ENCODE measurements at regions not wholly inside any gene's neighbourhood (a gene's known extent, or its start where the extent isn't known, plus 50 kb on each side); places are given as distances from the start of the nearest gene placed in this dataset.
A peak's percentile ranks its signal among the peaks of the same experiment; 100 is the strongest.
"Not testable (repeated sequence)": the region's sequence is repeated elsewhere in the genome, so short reads cannot be mapped to it uniquely, and the experiment has no call there.

- peak; percentile 77 for DNase-seq
Observed at GRCh38 chr17:30731210-30732132, 93.0 kb downstream of the CRLF3 start.

GRCh38 chr17:30730837-30731209, 93.7 kb downstream of the CRLF3 start:
- not testable (repeated sequence) for DNase-seq

- DNase-seq = not testable (repeated sequence)
Observed at GRCh38 chr17:30730171-30730836, 94.2 kb downstream of the CRLF3 start.

- not testable (repeated sequence) for DNase-seq
Observed at GRCh38 chr17:30729471-30730170, 94.9 kb downstream of the CRLF3 start.

GRCh38 chr17:30727517-30727916, 97.0 kb downstream of the CRLF3 start:
- DNase-seq = not testable (repeated sequence)

- not testable (repeated sequence) for DNase-seq
Observed at GRCh38 chr17:30726734-30727133, 97.8 kb downstream of the CRLF3 start.

- DNase-seq = not testable (repeated sequence)
Observed at GRCh38 chr17:30726310-30726709, 98.2 kb downstream of the CRLF3 start.

- DNase-seq = not testable (repeated sequence)
Observed at GRCh38 chr17:30724034-30724650, 100.3 kb downstream of the CRLF3 start.

GRCh38 chr17:30722114-30722780, 102.2 kb downstream of the CRLF3 start:
- DNase-seq = not testable (repeated sequence)

- not testable (repeated sequence) for DNase-seq
Observed at GRCh38 chr17:30720971-30721370, 103.5 kb downstream of the CRLF3 start.

- DNase-seq = no peak
Observed at GRCh38 chr17:30720013-30720471, 104.5 kb downstream of the CRLF3 start.

- DNase-seq = peak; percentile 77
Observed at GRCh38 chr17:30719131-30719973, 105.1 kb downstream of the CRLF3 start.

- not testable (repeated sequence) for DNase-seq
Observed at GRCh38 chr17:30718691-30719090, 105.8 kb downstream of the CRLF3 start.

- DNase-seq = not testable (repeated sequence)
Observed at GRCh38 chr17:30718099-30718447, 106.4 kb downstream of the CRLF3 start.

GRCh38 chr17:30717291-30718098, 107.0 kb downstream of the CRLF3 start:
- no peak for DNase-seq

GRCh38 chr17:30716461-30717290, 107.8 kb downstream of the CRLF3 start:
- no peak for DNase-seq

GRCh38 chr17:30714825-30715622, 109.5 kb downstream of the CRLF3 start:
- peak; percentile 27 for DNase-seq

- not testable (repeated sequence) for DNase-seq
Observed at GRCh38 chr17:30713805-30714204, 110.7 kb downstream of the CRLF3 start.
